ENCODE measurements at regions not wholly inside any gene's neighbourhood (a gene's known extent, or its start where the extent isn't known, plus 50 kb on each side); places are given as distances from the start of the nearest gene placed in this dataset.
"Not testable (repeated sequence)": the region's sequence is repeated elsewhere in the genome, so short reads cannot be mapped to it uniquely, and the experiment has no call there.

GRCh38 chr17:70375813-70376770 is 206.8 kb downstream of the KCNJ2 start:
- intact Hi-C loops (cut with DNase I; ENCODE audit: low total_unique reads): no loop called here
- TF ChIP-seq, protein P1, sequence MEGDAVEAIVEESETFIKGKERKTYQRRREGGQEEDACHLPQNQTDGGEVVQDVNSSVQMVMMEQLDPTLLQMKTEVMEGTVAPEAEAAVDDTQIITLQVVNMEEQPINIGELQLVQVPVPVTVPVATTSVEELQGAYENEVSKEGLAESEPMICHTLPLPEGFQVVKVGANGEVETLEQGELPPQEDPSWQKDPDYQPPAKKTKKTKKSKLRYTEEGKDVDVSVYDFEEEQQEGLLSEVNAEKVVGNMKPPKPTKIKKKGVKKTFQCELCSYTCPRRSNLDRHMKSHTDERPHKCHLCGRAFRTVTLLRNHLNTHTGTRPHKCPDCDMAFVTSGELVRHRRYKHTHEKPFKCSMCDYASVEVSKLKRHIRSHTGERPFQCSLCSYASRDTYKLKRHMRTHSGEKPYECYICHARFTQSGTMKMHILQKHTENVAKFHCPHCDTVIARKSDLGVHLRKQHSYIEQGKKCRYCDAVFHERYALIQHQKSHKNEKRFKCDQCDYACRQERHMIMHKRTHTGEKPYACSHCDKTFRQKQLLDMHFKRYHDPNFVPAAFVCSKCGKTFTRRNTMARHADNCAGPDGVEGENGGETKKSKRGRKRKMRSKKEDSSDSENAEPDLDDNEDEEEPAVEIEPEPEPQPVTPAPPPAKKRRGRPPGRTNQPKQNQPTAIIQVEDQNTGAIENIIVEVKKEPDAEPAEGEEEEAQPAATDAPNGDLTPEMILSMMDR (IDR thresholded peaks at IDR 0.05): no peak
- TF ChIP-seq POLR2A (IDR thresholded peaks at IDR 0.05): no peak
- H3K4me3 ChIP-seq (ENCODE audit: low read depth, poor library complexity, severe bottlenecking): no peak overlapping the region
- 88 to 90% methylated on average over 4 of the region's 4 CpGs for WGBS, 2 donors
- no peak for DNase-seq (ENCODE audit: low spot score in 2 of 2)

- H3K4me3 ChIP-seq (ENCODE audit: low read depth, poor library complexity, severe bottlenecking): no peak overlapping the region
- no peak for DNase-seq (ENCODE audit: low spot score in 2 of 2)
- whole genome bisulfite sequencing, 2 donors: 68 to 73% methylated on average over 4 of the region's 4 CpGs
- intact Hi-C loops (cut with DNase I; ENCODE audit: low total_unique reads): no loop called here
- TF ChIP-seq POLR2A (IDR thresholded peaks at IDR 0.05): no peak
- TF ChIP-seq, protein P1 (IDR thresholded peaks at IDR 0.05): no peak
Measured at GRCh38 chr17:70377654-70378053, 208.3 kb downstream of the KCNJ2 start.

DNA sequence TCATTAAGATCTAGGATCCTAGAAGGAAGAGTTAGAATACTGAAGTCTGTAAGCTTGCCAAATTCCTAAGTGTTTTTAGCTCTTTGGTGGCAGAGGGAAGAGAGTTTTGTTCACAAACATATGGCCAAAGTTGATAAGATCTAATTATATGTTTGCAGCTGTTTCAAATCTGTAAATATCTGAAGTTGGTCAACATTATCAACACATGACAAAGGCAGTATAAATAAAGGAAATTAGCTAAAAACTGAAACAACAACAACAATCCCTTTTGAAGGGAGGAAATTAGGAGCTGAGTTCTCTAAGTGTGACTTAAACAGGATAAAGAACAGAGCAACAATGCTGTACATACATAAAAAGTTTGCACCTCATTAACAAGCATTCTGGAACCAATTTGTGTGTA is 208.7 kb downstream of the KCNJ2 start:
- intact Hi-C loops (cut with DNase I; ENCODE audit: low total_unique reads): no loop called here
- DNase-seq (ENCODE audit: low spot score in 2 of 2): no peak
- H3K4me3 ChIP-seq (ENCODE audit: low read depth, poor library complexity, severe bottlenecking): no peak overlapping the region
- TF ChIP-seq, protein P1 (IDR thresholded peaks at IDR 0.05): no peak
- TF ChIP-seq POLR2A (IDR thresholded peaks at IDR 0.05): no peak

GRCh38 chr17:70379945-70380344 is 210.6 kb downstream of the KCNJ2 start:
- intact Hi-C loops (cut with DNase I; ENCODE audit: low total_unique reads): no loop called here
- WGBS, 2 donors: 82 to 90% methylated on average over 3 of the region's 3 CpGs
- H3K4me3 ChIP-seq (ENCODE audit: low read depth, poor library complexity, severe bottlenecking): no peak overlapping the region
- no peak for TF ChIP-seq POLR2A (IDR thresholded peaks at IDR 0.05)
- TF ChIP-seq, protein P1 (IDR thresholded peaks at IDR 0.05): no peak
- DNase-seq (ENCODE audit: low spot score in 2 of 2): no peak

DNA sequence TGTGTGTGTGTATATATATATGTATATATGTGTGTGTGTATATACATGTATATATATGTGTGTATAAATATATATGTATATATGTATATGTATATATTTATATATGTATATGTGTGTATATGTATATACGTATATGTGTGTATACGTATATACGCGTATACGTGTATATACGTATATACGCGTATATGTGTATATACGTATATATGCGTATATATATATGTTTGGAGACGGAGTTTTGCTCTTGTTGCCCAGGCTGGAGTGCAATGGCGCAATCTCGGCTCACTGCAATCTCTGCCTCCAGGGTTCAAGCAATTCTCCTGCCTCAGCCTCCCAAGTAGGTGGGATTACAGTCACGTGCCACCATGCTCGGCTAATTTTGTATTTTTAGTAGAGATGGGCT is 212.6 kb downstream of the KCNJ2 start:
- intact Hi-C loops (cut with DNase I; ENCODE audit: low total_unique reads); H3K4me3 ChIP-seq (ENCODE audit: low read depth, poor library complexity, severe bottlenecking); DNase-seq (ENCODE audit: low spot score in 2 of 2): not testable (repeated sequence)
- 97% methylated on average over 15 of the region's 15 CpGs for WGBS, 2 donors

- TF ChIP-seq POLR2A (IDR thresholded peaks at IDR 0.05): no peak
- TF ChIP-seq, protein P1 (IDR thresholded peaks at IDR 0.05): no peak
- intact Hi-C loops (cut with DNase I; ENCODE audit: low total_unique reads): no loop called here
- DNase-seq (ENCODE audit: low spot score in 2 of 2): no peak
- no peak overlapping the region for H3K4me3 ChIP-seq (ENCODE audit: low read depth, poor library complexity, severe bottlenecking)
Measured at GRCh38 chr17:70388326-70388725, 219.0 kb downstream of the KCNJ2 start.

DNA sequence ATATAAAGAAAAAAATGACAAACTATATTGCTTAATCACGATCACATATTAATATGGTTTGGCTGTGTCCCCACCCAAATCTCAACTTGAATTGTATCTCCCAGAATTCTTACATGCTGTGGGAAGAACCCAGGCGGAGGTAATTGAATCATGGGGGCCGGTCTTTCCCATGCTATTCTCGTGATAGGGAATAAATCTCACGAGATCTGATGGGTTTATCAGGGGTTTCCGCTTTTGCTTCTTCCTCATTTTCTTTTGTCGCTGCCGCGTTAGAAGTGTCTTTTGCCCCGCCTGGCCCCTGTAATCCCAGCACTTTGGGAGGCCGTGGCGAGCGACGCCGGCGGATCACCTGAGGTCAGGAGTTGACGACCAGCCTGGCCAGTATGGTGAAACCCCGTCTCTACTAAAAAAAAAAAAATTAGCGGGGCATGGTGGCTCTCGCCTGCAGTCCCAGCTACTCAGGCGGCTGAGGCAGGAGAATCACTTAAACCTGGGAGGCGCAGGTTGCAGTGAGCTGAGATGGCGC is 220.0 kb downstream of the KCNJ2 start:
- intact Hi-C loops (cut with DNase I; ENCODE audit: low total_unique reads); H3K4me3 ChIP-seq (ENCODE audit: low read depth, poor library complexity, severe bottlenecking); DNase-seq (ENCODE audit: low spot score in 2 of 2): not testable (repeated sequence)
- WGBS, 2 donors: 86% methylated on average over 23 of the region's 23 CpGs
